Neural progenitor cell (in vitro differentiated cells): ENCODE measurements at regions not wholly inside any gene's neighbourhood (a gene's known extent, or its start where the extent isn't known, plus 50 kb on each side); places are given as distances from the start of the nearest gene placed in this dataset.

ENCODE experiments used
- CTCF ChIP-seq: fragments of 200-600 bp; sonication (generic); IDR thresholded peaks from 2 replicates; pipeline ENCODE4 v1.5.1; 2017; ENCODE audit warnings: antibody characterized with exemption, mild to moderate bottlenecking
- EZH2 ChIP-seq: fragments of 200-600 bp; sonication (generic); IDR thresholded peaks from 2 replicates; pipeline ENCODE4 v1.6.1; 2017; ENCODE audit warnings: antibody characterized with exemption, mild to moderate bottlenecking, moderate library complexity

GRCh38 chr17:83174362-83175118, 95.1 kb downstream of the METRNL start:
- TF ChIP-seq EZH2 (no peak), CTCF (no peak)
